Aorta (tissue), 5 donors: ENCODE measurements at regions not wholly inside any gene's neighbourhood (a gene's known extent, or its start where the extent isn't known, plus 50 kb on each side); places are given as distances from the start of the nearest gene placed in this dataset.

Source experiments
- ATAC-seq: fragments of 200-7000 bp; cut with Tn5 transposase; one replicate; pipeline ENCODE4 v1.9.1; 2022; ENCODE audit warnings: moderate library complexity; ENCODE audit not compliant: low FRiP score
- DNase-seq, 2 donors: peaks; one replicate each; pipeline ENCODE4 v3.0.0-alpha.2; 2020
- H3K27ac ChIP-seq, 2 donors: one replicate each; pipeline ENCODE4 v1.5.1; 2013; ENCODE audit warnings: low read length in 2 of 2, mild to moderate bottlenecking in 2 of 2, moderate library complexity in 2 of 2, control low read depth in 1 of 2, inconsistent platforms in 1 of 2, low read depth in 1 of 2
- H3K27me3 ChIP-seq, 2 donors: one replicate each; pipeline ENCODE4 v1.6.1; 2013; ENCODE audit warnings: control low read depth in 1 of 2, low read length in 1 of 2, mild to moderate bottlenecking in 1 of 2, moderate library complexity in 1 of 2; ENCODE audit not compliant: insufficient read depth in 2 of 2, control insufficient read depth in 1 of 2
- H3K36me3 ChIP-seq, 2 donors: one replicate each; pipeline ENCODE4 v1.6.1; 2013; ENCODE audit warnings: control low read depth in 1 of 2, low read length in 1 of 2, mild to moderate bottlenecking in 1 of 2; ENCODE audit not compliant: insufficient read depth in 2 of 2, control insufficient read depth in 1 of 2
- H3K4me1 ChIP-seq, 2 donors: one replicate each; pipeline ENCODE4 v1.6.1; 2013; ENCODE audit warnings: low read length in 2 of 2, control low read depth in 1 of 2, mild to moderate bottlenecking in 1 of 2, moderate library complexity in 1 of 2; ENCODE audit not compliant: insufficient read depth in 2 of 2, control insufficient read depth in 1 of 2
- H3K4me3 ChIP-seq, 2 donors: one replicate each; pipeline ENCODE4 v1.5.1; 2013; ENCODE audit warnings: low read length in 2 of 2, control low read depth in 1 of 2, mild to moderate bottlenecking in 1 of 2
- H3K9me3 ChIP-seq: one replicate; pipeline ENCODE4 v1.6.1; 2013; ENCODE audit warnings: mild to moderate bottlenecking, low read length; ENCODE audit not compliant: control insufficient read depth
- WGBS, 2 donors: extraction: QIAGEN DNeasy Blood & Tissue Kit; methylation state at CpG; one replicate each; pipeline ENCODE4 v1.1.7; 2013; 5-methylcytosine and 5-hydroxymethylcytosine counted together
- intact Hi-C, 2 donors: fragments of 100-400 bp; cut with DNase I; formaldehyde crosslinking; loops; one replicate each; pipeline versions ENCODE4 v1.14.2 to v1.15.0; 2022
- donor health status: healthy with polysubstance abuse.
- donor health status: Bipolar disorder and iron deficiency.
- donor health status: DM: no; HTN: no; CAD: no.
- donor health status: DM: no; HTN: no; CAD: no.
- donor health status: DM: yes; HTN: yes; CAD: no.

DNA sequence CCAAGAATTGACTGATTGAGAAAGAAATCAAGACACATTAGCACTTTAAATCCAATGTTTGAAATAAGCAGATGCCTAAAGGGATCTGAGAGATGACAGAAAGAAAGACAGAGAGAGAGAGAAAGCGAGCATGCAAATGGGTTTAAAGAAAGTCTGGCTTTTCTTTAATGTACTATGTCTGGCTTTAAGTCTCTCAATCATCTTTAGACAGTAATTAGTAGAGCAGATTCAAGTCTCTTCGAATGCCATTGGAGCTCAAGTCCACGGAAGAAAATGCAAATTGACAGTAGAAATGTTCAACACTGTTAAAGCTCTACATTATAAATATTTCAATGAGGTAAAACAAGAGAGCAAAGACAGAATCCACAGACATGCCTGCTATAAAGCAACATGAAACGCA, 1480.2 kb upstream of the CDH8 start:
- H3K27me3 ChIP-seq = no peaks in the 10 kb centered on the region
- H3K4me3 ChIP-seq = no peak overlapping the region
- 75 to 83% methylated on average over 4 of the region's 4 CpGs for WGBS, 2 donors
- no peaks in the 10 kb centered on the region for H3K4me1 ChIP-seq
- intact Hi-C loops = no loop called here
- ATAC-seq (no peak), DNase-seq (no peak)
- no peak overlapping the region for H3K27ac ChIP-seq
- no peaks in the 10 kb centered on the region for H3K36me3 ChIP-seq
- no peaks in the 10 kb centered on the region for H3K9me3 ChIP-seq

DNA sequence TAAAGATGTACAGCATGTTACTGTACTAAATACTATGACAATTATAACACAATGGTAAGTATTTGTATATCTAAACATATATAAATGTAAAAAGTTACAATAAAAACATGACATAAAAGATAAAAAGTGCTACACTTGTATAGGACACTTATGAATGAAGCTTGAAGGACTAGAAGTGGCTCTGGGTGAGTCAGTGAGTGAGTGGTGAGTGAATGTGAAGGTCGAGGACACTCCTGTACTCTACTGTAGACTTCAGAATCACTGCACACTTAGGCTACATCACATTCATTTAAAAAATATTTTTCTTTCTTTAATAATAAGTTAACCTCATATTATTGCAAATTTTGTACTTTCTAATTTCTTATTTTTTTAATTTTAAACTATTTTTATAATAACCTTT, 1476.7 kb upstream of the CDH8 start:
- H3K9me3 ChIP-seq = no peaks in the 10 kb centered on the region
- intact Hi-C loops = no loop called here
- H3K27me3 ChIP-seq = no peaks in the 10 kb centered on the region
- H3K4me3 ChIP-seq = no peak overlapping the region
- no peaks in the 10 kb centered on the region for H3K4me1 ChIP-seq
- no peak for ATAC-seq
- no peaks in the 10 kb centered on the region for H3K36me3 ChIP-seq
- H3K27ac ChIP-seq = no peak overlapping the region
- DNase-seq = no peak
- whole genome bisulfite sequencing, 2 donors = 77 to 85% methylated on average over 1 of the region's 1 CpG

- H3K27me3 ChIP-seq = no peaks in the 10 kb centered on the region
- H3K4me1 ChIP-seq = no peaks in the 10 kb centered on the region
- 64 to 78% methylated on average over 2 of the region's 2 CpGs for whole genome bisulfite sequencing, 2 donors
- DNase-seq = no peak
- no peak overlapping the region for H3K27ac ChIP-seq
- H3K4me3 ChIP-seq = no peak overlapping the region
- intact Hi-C loops = no loop called here
- no peaks in the 10 kb centered on the region for H3K9me3 ChIP-seq
- ATAC-seq = no peak
- no peaks in the 10 kb centered on the region for H3K36me3 ChIP-seq
Measured at GRCh38 chr16:63497408-63497807, 1461.2 kb upstream of the CDH8 start.

- Histone ChIP-seq H3K4me1 (no peaks in the 10 kb centered on the region), H3K27ac (no peak overlapping the region), H3K9me3 (no peaks in the 10 kb centered on the region), H3K27me3 (no peaks in the 10 kb centered on the region), H3K4me3 (no peak overlapping the region), H3K36me3 (no peaks in the 10 kb centered on the region)
- ATAC-seq (no peak), DNase-seq (no peak)
- intact Hi-C loops = no loop called here
- 11 to 15% methylated on average over 1 of the region's 1 CpG for WGBS, 2 donors
Measured at GRCh38 chr16:63496282-63496681, 1460.0 kb upstream of the CDH8 start.

- ATAC-seq (no peak), DNase-seq (no peak)
- intact Hi-C loops = no loop called here
- H3K27me3 ChIP-seq = no peaks in the 10 kb centered on the region
- no peaks in the 10 kb centered on the region for H3K4me1 ChIP-seq
- no peaks in the 10 kb centered on the region for H3K9me3 ChIP-seq
- H3K4me3 ChIP-seq = no peak overlapping the region
- H3K27ac ChIP-seq = no peak overlapping the region
- no peaks in the 10 kb centered on the region for H3K36me3 ChIP-seq
Measured at GRCh38 chr16:63488955-63489354, 1452.7 kb upstream of the CDH8 start.

GRCh38 chr16:63481060-63481459, 1444.8 kb upstream of the CDH8 start:
- intact Hi-C loops = no loop called here
- H3K4me3 ChIP-seq = no peak overlapping the region
- no peaks in the 10 kb centered on the region for H3K9me3 ChIP-seq
- H3K4me1 ChIP-seq = no peaks in the 10 kb centered on the region
- H3K36me3 ChIP-seq = no peaks in the 10 kb centered on the region
- H3K27ac ChIP-seq = no peak overlapping the region
- H3K27me3 ChIP-seq = no peaks in the 10 kb centered on the region
- ATAC-seq = no peak
- DNase-seq = no peak

- no peak for DNase-seq
- Histone ChIP-seq H3K36me3 (no peaks in the 10 kb centered on the region), H3K4me3 (no peak overlapping the region), H3K27ac (no peak overlapping the region), H3K9me3 (no peaks in the 10 kb centered on the region), H3K27me3 (no peaks in the 10 kb centered on the region), H3K4me1 (no peaks in the 10 kb centered on the region)
- intact Hi-C loops = no loop called here
- no peak for ATAC-seq
Measured at GRCh38 chr16:63473725-63474124, 1437.5 kb upstream of the CDH8 start.

DNA sequence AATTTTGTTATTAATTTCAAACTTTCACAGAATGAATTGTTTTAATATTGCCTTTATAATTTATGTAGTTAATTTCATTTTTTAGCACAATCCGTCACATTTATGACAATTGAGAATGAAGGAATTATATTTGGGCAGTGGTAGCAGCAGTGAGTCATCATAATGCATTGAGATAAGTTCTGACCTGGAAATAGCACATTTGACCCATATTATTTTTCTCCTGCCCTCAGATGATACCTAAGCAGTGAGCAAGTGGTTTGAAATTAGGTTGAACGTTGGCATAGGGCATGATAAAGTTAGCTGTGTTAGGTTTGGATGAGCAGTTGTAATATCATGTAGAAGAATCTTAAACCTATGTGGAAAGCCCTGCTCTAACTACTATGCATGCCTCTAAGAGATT, 1431.3 kb upstream of the CDH8 start:
- intact Hi-C loops = no loop called here
- no peak overlapping the region for H3K27ac ChIP-seq
- H3K9me3 ChIP-seq = no peaks in the 10 kb centered on the region
- no peak for ATAC-seq
- no peaks in the 10 kb centered on the region for H3K27me3 ChIP-seq
- no peaks in the 10 kb centered on the region for H3K4me1 ChIP-seq
- no peaks in the 10 kb centered on the region for H3K36me3 ChIP-seq
- H3K4me3 ChIP-seq = no peak overlapping the region
- 25 to 31% methylated on average over 2 of the region's 2 CpGs for WGBS, 2 donors
- no peak for DNase-seq

DNA sequence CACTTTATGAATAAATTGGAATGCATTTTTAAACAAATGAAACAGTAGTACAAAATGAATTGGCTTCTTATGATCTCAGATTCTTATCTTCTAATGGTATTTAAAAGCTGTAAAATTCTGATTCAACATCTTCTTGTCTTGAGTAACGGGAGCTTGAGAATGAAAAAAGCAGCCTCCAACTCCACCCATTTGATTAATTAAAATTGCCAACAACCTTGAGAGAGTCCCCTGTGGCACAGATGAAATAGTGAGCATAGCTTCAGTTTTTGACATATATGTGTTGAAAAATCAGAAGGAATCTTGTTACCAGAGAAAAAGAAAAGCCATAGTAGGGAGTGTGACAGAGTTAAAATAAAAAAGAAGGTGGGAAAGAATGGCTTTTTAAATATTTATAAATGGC, 1426.1 kb upstream of the CDH8 start:
- DNase-seq (no peak), ATAC-seq (no peak)
- no peak overlapping the region for H3K27ac ChIP-seq
- 93 to 95% methylated on average over 1 of the region's 1 CpG for WGBS, 2 donors
- H3K4me3 ChIP-seq = no peak overlapping the region
- H3K27me3 ChIP-seq = no peaks in the 10 kb centered on the region
- intact Hi-C loops = no loop called here
- no peaks in the 10 kb centered on the region for H3K4me1 ChIP-seq
- H3K9me3 ChIP-seq = no peaks in the 10 kb centered on the region
- H3K36me3 ChIP-seq = no peaks in the 10 kb centered on the region
